Astrocyte of the spinal cord (primary cell): ENCODE measurements at regions not wholly inside any gene's neighbourhood (a gene's known extent, or its start where the extent isn't known, plus 50 kb on each side); places are given as distances from the start of the nearest gene placed in this dataset.

Experiments
- DNase-seq: peaks from one replicate; pipeline ENCODE4 v3.0.0; 2011; ENCODE audit warnings: low read depth, low spot score
- H3K4me3 ChIP-seq: 2 replicates; pipeline ENCODE4 v1.5.1; 2011; ENCODE audit warnings: low read depth, mild to moderate bottlenecking, low read length, moderate library complexity
- CTCF ChIP-seq: IDR thresholded peaks from 2 replicates; pipeline ENCODE4 v1.5.1; 2012; ENCODE audit warnings: low read depth, mild to moderate bottlenecking, low read length, inconsistent platforms
- in situ Hi-C: cut with HindIII; loops from 2 replicates; pipeline ENCODE4 v1.10.0; 2017; ENCODE audit warnings: low sequenced_read_pairs

GRCh38 chr11:122305426-122306320, 189.7 kb upstream of the BLID start:
- H3K4me3 ChIP-seq, result no peak overlapping the region
- TF ChIP-seq CTCF, result no peak
- no peak for DNase-seq
- in situ Hi-C loops, result no loop called here

GRCh38 chr11:122304973-122305372, 189.0 kb upstream of the BLID start:
- H3K4me3 ChIP-seq, result no peak overlapping the region
- TF ChIP-seq CTCF, result no peak
- DNase-seq, result no peak
- in situ Hi-C loops, result no loop called here

- H3K4me3 ChIP-seq, result no peak overlapping the region
- no peak for DNase-seq
- no peak for TF ChIP-seq CTCF
- in situ Hi-C loops, result no loop called here
Measured at GRCh38 chr11:122304306-122304705, 188.3 kb upstream of the BLID start.

- TF ChIP-seq CTCF, result no peak
- H3K4me3 ChIP-seq, result no peak overlapping the region
- in situ Hi-C loops, result no loop called here
- no peak for DNase-seq
Measured at GRCh38 chr11:122294041-122294440, 178.0 kb upstream of the BLID start.

GRCh38 chr11:122293296-122294023, 177.4 kb upstream of the BLID start:
- DNase-seq, result no peak
- in situ Hi-C loops, result no loop called here
- peak; percentile 11 for TF ChIP-seq CTCF
- H3K4me3 ChIP-seq, result no peak overlapping the region

- TF ChIP-seq CTCF, result no peak
- no peak overlapping the region for H3K4me3 ChIP-seq
- in situ Hi-C loops, result no loop called here
- no peak for DNase-seq
Measured at GRCh38 chr11:122287401-122287800, 171.4 kb upstream of the BLID start.
